Body of pancreas (tissue), 4 donors: ENCODE measurements at regions not wholly inside any gene's neighbourhood (a gene's known extent, or its start where the extent isn't known, plus 50 kb on each side); places are given as distances from the start of the nearest gene placed in this dataset.
"Not testable (repeated sequence)": the region's sequence is repeated elsewhere in the genome, so short reads cannot be mapped to it uniquely, and the experiment has no call there.

ENCODE experiments used
- ATAC-seq: fragments of 150-250 bp; one replicate; pipeline ENCODE4 v1.9.1; 2016
- DNase-seq, 4 donors: peaks; one replicate each; pipeline ENCODE4 v3.0.0-alpha.2; 2019
- H3K27ac ChIP-seq, 4 donors: fragments of 200-600 bp; sonication (generic); 1 replicate in 3 of 4; 2 replicates in 1 of 4; pipeline versions ENCODE4 v1.5.1 to v1.6.1; 2016 to 2019; ENCODE audit warnings: mild to moderate bottlenecking in 1 of 4, mixed read lengths in 1 of 4, moderate library complexity in 1 of 4
- H3K27me3 ChIP-seq, 2 donors: fragments of 200-600 bp; sonication (generic); one replicate each; pipeline ENCODE4 v1.6.0; 2016; ENCODE audit warnings: mild to moderate bottlenecking in 1 of 2
- H3K36me3 ChIP-seq, 2 donors: fragments of 200-600 bp; sonication (generic); replicated peaks in 1 of 2; 2 replicates each; pipeline ENCODE4 v1.5.1; 2016; ENCODE audit warnings: low read depth in 2 of 2; ENCODE audit not compliant: insufficient read depth in 1 of 2
- H3K4me1 ChIP-seq: fragments of 200-600 bp; sonication (generic); one replicate; pipeline ENCODE4 v1.6.0; 2016
- H3K4me3 ChIP-seq, 2 donors: fragments of 200-600 bp; sonication (generic); 1 replicate in 1 of 2; 2 replicates in 1 of 2; pipeline ENCODE4 v1.5.1; 2016 to 2019
- H3K9me3 ChIP-seq, 3 donors: fragments of 200-600 bp; sonication (generic); 1 replicate in 2 of 3; 2 replicates in 1 of 3; pipeline ENCODE4 v1.5.1; 2016
- POLR2A ChIP-seq, 3 donors: fragments of 450-650 bp; IDR thresholded peaks; one replicate each; pipeline ENCODE4 v1.6.1; 2016; ENCODE audit warnings: antibody characterized with exemption in 3 of 3, mild to moderate bottlenecking in 2 of 3
- WGBS, 2 donors: methylation state at CpG; one replicate each; pipeline ENCODE4 v1.1.5; 2017; 5-methylcytosine and 5-hydroxymethylcytosine counted together
- intact Hi-C: fragments of 100-400 bp; cut with DNase I; formaldehyde crosslinking; loops from one replicate; pipeline ENCODE4 v1.15.1; 2023
- TF ChIP-seq, protein P1 (sequence below), 7 experiments: fragments of 450-650 bp in 4 of 7; fragments of 200-600 bp in 3 of 7; sonication (generic) in 3 of 7; IDR thresholded peaks; one replicate each; pipeline ENCODE4 v1.5.1; 2016 to 2019; ENCODE audit warnings: antibody characterized with exemption in 7 of 7

- no peak overlapping the region for H3K27ac ChIP-seq
- ATAC-seq (no peak), DNase-seq (no peak)
- 73 to 78% methylated on average over 1 of the region's 1 CpG for WGBS, 2 donors
- intact Hi-C loops, result no loop called here
- H3K9me3 ChIP-seq, result peaks cover 0 to 14% (median 0%) of the 10 kb centered on the region in 3 donors
- H3K4me1 ChIP-seq, result no peaks in the 10 kb centered on the region
- no peaks in the 10 kb centered on the region for H3K27me3 ChIP-seq
- no peak overlapping the region for H3K4me3 ChIP-seq
- no peaks in the 10 kb centered on the region for H3K36me3 ChIP-seq
- TF ChIP-seq POLR2A (IDR thresholded peaks at IDR 0.05), result no peak
- TF ChIP-seq, protein P1, sequence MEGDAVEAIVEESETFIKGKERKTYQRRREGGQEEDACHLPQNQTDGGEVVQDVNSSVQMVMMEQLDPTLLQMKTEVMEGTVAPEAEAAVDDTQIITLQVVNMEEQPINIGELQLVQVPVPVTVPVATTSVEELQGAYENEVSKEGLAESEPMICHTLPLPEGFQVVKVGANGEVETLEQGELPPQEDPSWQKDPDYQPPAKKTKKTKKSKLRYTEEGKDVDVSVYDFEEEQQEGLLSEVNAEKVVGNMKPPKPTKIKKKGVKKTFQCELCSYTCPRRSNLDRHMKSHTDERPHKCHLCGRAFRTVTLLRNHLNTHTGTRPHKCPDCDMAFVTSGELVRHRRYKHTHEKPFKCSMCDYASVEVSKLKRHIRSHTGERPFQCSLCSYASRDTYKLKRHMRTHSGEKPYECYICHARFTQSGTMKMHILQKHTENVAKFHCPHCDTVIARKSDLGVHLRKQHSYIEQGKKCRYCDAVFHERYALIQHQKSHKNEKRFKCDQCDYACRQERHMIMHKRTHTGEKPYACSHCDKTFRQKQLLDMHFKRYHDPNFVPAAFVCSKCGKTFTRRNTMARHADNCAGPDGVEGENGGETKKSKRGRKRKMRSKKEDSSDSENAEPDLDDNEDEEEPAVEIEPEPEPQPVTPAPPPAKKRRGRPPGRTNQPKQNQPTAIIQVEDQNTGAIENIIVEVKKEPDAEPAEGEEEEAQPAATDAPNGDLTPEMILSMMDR (IDR thresholded peaks at IDR 0.05), result no peak
These were observed 523.1 kb downstream of the HTR1B start for GRCh38 chr6:76940191-76940590.

DNA sequence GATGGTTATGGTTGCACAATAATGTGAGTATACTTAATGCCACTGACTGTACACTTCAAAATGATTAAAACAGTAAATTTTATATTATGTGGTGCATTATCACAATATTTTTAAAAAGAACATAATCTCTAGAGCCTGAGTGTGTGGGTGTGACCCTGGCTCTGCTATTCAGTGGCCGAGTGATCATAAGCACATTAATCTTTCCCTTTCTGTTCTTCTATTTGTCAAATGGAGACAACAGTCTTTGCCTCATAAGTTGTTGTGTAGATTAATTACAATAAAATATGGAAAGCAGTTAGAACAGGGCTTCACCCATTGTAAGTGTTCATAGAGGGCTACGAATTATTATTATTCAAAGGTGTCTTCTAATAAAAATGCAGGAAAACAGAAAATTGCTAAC lies 548.6 kb downstream of the HTR1B start:
- Histone ChIP-seq H3K27me3 (no peaks in the 10 kb centered on the region), H3K4me3 (no peak overlapping the region), H3K9me3 (no peaks in the 10 kb centered on the region), H3K4me1 (no peaks in the 10 kb centered on the region), H3K27ac (no peak overlapping the region), H3K36me3 (no peaks in the 10 kb centered on the region)
- no peak for ATAC-seq
- no peak for DNase-seq
- intact Hi-C loops, result no loop called here
- WGBS, 2 donors, result 74 to 81% methylated on average over 2 of the region's 2 CpGs
- no peak for TF ChIP-seq POLR2A (IDR thresholded peaks at IDR 0.05)
- TF ChIP-seq, protein P1 (IDR thresholded peaks at IDR 0.05), result no peak

GRCh38 chr6:76905541-76905940 lies 557.8 kb downstream of the HTR1B start:
- 93 to 100% methylated on average over 4 to 6 of the region's 6 CpGs for WGBS, 2 donors
- intact Hi-C loops, H3K4me1 ChIP-seq, H3K36me3 ChIP-seq, H3K9me3 ChIP-seq, ATAC-seq, H3K4me3 ChIP-seq, DNase-seq, H3K27ac ChIP-seq, H3K27me3 ChIP-seq: not testable (repeated sequence)

DNA sequence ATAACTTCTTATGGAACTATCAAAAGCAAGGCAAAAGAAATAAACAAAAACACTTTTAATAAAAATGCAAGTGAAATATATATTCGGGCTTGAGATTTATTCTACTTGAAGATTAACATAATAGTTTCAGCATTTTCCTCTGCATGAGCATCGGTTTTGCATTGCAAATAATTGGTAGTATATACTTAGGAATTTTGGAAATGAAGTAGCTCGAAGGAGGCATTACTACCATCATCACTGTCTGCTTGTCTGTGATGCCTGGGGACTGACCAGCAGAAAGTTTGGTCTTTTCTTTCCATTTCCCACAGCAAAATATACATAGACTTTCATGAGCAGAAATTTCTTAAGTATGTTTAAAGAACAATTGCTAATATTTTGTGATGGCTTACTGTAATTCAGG lies 570.7 kb downstream of the HTR1B start:
- H3K9me3 ChIP-seq, result no peaks in the 10 kb centered on the region
- H3K36me3 ChIP-seq, result no peaks in the 10 kb centered on the region
- 70 to 83% methylated on average over 3 of the region's 3 CpGs for WGBS, 2 donors
- no peaks in the 10 kb centered on the region for H3K27me3 ChIP-seq
- no peak overlapping the region for H3K4me3 ChIP-seq
- no peak for DNase-seq
- no peak for ATAC-seq
- intact Hi-C loops, result no loop called here
- H3K27ac ChIP-seq, result no peak overlapping the region
- TF ChIP-seq, protein P1 (IDR thresholded peaks at IDR 0.05), result no peak
- no peak for TF ChIP-seq POLR2A (IDR thresholded peaks at IDR 0.05)
- no peaks in the 10 kb centered on the region for H3K4me1 ChIP-seq

DNA sequence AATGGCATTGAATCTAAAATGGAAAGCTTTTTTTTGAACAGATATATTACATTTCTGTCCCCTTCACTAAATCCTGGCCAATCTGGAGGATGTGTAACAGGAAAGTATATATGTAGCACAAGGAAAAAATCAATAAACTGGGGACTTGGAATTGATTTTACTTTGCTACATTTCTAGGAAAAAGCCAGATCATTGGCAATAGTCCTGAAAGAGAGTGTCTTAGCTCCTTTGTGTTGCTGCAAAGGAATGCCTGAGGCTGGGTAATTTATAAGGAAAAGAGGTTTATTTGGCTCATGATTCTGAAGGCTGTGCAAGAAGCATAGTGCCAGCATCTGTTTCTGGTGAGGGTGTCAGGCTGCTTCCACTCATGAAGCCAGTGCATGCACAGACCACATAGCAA lies 574.9 kb downstream of the HTR1B start:
- no peak for ATAC-seq
- intact Hi-C loops, result loop anchor here (10.0 kb wide), 1 partner anchor 194 kb away; no protein-coding TSS in a partner anchor
- Histone ChIP-seq H3K4me3 (no peak overlapping the region), H3K9me3 (no peaks in the 10 kb centered on the region), H3K27me3 (no peaks in the 10 kb centered on the region), H3K36me3 (no peaks in the 10 kb centered on the region), H3K27ac (no peak overlapping the region), H3K4me1 (peaks cover 19% of the 10 kb centered on the region)
- no peak for DNase-seq
- TF ChIP-seq, protein P1 (IDR thresholded peaks at IDR 0.05), result no peak
